ENCODE measurements at regions not wholly inside any gene's neighbourhood (a gene's known extent, or its start where the extent isn't known, plus 50 kb on each side); places are given as distances from the start of the nearest gene placed in this dataset.

GRCh38 chr4:16967722-16968121 is 69.3 kb upstream of the LDB2 start:
- intact Hi-C loops (cut with micrococcal nuclease), result no loop called here
- no peak for DNase-seq
- H3K36me3 Mint-ChIP-seq (ENCODE audit: low read depth), result no peaks in the 10 kb centered on the region
- H3K4me3 Mint-ChIP-seq, result no peak overlapping the region
- POLR2A ChIA-PET, result no interaction called here
- H3K27me3 Mint-ChIP-seq, result no peaks in the 10 kb centered on the region
- CTCF ChIA-PET, result no interaction called here
- no peaks in the 10 kb centered on the region for H3K4me1 Mint-ChIP-seq (ENCODE audit: low read depth)
- no peak for ATAC-seq
- no peaks in the 10 kb centered on the region for H3K9me3 Mint-ChIP-seq
- no peak for TF ChIP-seq CTCF (IDR thresholded peaks at IDR 0.05)
- no peak overlapping the region for H3K27ac Mint-ChIP-seq

- H3K36me3 Mint-ChIP-seq (ENCODE audit: low read depth), result no peaks in the 10 kb centered on the region
Observed at GRCh38 chr4:16959305-16959704, 60.9 kb upstream of the LDB2 start.

GRCh38 chr4:16952896-16953630 is 54.6 kb upstream of the LDB2 start:
- ChIA-PET POLR2A (no interaction called here), CTCF (interaction anchor here (1.4 kb wide), 2 partner anchors 37 to 495 kb away, joined by 4 read pairs; no protein-coding TSS in a partner anchor)
- TF ChIP-seq CTCF (IDR thresholded peaks at IDR 0.05), result no peak
- H3K4me1 Mint-ChIP-seq (ENCODE audit: low read depth), result no peaks in the 10 kb centered on the region
- intact Hi-C loops (cut with micrococcal nuclease), result no loop called here
- peaks cover 7% of the 10 kb centered on the region for H3K27me3 Mint-ChIP-seq
- no peak overlapping the region for H3K27ac Mint-ChIP-seq
- DNase-seq (no peak), ATAC-seq (no peak)
- H3K36me3 Mint-ChIP-seq (ENCODE audit: low read depth), result no peaks in the 10 kb centered on the region
- H3K9me3 Mint-ChIP-seq, result peaks cover 8% of the 10 kb centered on the region
- no peak overlapping the region for H3K4me3 Mint-ChIP-seq

More at GRCh38 chr4:16959305-16959704, 60.9 kb upstream of the LDB2 start:
- Mint-ChIP-seq H3K27ac (no peak overlapping the region), H3K4me3 (no peak overlapping the region), H3K27me3 (peaks cover 4% of the 10 kb centered on the region), H3K4me1 (ENCODE audit: low read depth) (no peaks in the 10 kb centered on the region), H3K9me3 (peaks cover 8% of the 10 kb centered on the region)
- ChIA-PET CTCF (interaction anchor here (1.1 kb wide), 1 partner anchor 489 kb away, joined by 3 read pairs; no protein-coding TSS in a partner anchor), POLR2A (no interaction called here)
- no peak for DNase-seq
- TF ChIP-seq CTCF (IDR thresholded peaks at IDR 0.05), result no peak
- ATAC-seq, result no peak
- intact Hi-C loops (cut with micrococcal nuclease), result no loop called here

GRCh38 chr4:16952462-16952871 is 54.0 kb upstream of the LDB2 start:
- ChIA-PET POLR2A (no interaction called here), CTCF (interaction anchor here (1.4 kb wide), 1 partner anchor 36 kb away, joined by 4 read pairs; no protein-coding TSS in a partner anchor)
- ATAC-seq, result no peak

More at GRCh38 chr4:16952462-16952871, 54.0 kb upstream of the LDB2 start:
- intact Hi-C loops (cut with micrococcal nuclease), result no loop called here
- no peak overlapping the region for H3K27ac Mint-ChIP-seq
- no peak for DNase-seq
- no peak for TF ChIP-seq CTCF (IDR thresholded peaks at IDR 0.05)
- no peaks in the 10 kb centered on the region for H3K4me1 Mint-ChIP-seq (ENCODE audit: low read depth)
- peaks cover 8% of the 10 kb centered on the region for H3K9me3 Mint-ChIP-seq
- H3K27me3 Mint-ChIP-seq, result peaks cover 7% of the 10 kb centered on the region
- H3K36me3 Mint-ChIP-seq (ENCODE audit: low read depth), result no peaks in the 10 kb centered on the region
- no peak overlapping the region for H3K4me3 Mint-ChIP-seq

Measured in activated CD8-positive, alpha-beta T cell treated with anti-CD3 and anti-CD28 coated beads for 36 hours (primary cell).